B cell (primary cell): ENCODE measurements at regions not wholly inside any gene's neighbourhood (a gene's known extent, or its start where the extent isn't known, plus 50 kb on each side); places are given as distances from the start of the nearest gene placed in this dataset.

Experiments used
- EZH2 ChIP-seq: IDR thresholded peaks from 2 replicates; pipeline ENCODE4 v1.6.1; 2012; ENCODE audit warnings: borderline replicate concordance, low read depth, mild to moderate bottlenecking, moderate library complexity, low read length; ENCODE audit not compliant: insufficient read depth, poor library complexity, severe bottlenecking
- TF ChIP-seq, protein P1 (sequence below): fragments of 200-600 bp; IDR thresholded peaks from one replicate; pipeline ENCODE4 v1.8.0; 2022; ENCODE audit warnings: antibody characterized with exemption, mild to moderate bottlenecking

DNA sequence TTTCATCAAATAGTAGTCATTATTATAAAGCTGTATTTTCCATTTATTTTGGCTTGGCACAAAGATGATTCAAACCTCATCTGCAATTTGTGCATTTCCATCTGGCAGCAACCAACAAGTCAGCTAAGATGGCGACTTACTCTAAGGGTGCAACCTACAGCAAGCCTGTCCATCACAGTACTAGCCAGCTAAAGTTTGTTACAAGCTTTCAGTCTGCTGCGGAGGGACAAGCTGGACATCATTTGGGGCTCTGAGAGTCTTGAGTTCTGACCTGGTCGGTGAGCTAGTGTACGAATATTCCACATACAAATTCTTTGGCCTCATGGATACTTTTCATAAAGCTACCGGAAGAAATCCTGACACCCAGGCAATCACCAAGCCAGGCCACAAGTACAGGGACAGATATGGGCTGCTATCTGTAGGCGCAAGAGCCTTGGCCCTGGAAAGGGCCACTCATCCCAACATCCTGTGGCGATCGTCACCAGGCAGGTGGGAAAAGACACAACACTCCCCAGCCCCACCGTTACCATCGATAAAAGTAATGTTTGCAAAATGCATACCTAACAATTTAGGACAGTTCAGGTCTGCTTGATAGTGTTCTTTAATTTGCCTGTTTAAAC, 307.6 kb downstream of the SKIDA1 start:
- TF ChIP-seq, protein P1, sequence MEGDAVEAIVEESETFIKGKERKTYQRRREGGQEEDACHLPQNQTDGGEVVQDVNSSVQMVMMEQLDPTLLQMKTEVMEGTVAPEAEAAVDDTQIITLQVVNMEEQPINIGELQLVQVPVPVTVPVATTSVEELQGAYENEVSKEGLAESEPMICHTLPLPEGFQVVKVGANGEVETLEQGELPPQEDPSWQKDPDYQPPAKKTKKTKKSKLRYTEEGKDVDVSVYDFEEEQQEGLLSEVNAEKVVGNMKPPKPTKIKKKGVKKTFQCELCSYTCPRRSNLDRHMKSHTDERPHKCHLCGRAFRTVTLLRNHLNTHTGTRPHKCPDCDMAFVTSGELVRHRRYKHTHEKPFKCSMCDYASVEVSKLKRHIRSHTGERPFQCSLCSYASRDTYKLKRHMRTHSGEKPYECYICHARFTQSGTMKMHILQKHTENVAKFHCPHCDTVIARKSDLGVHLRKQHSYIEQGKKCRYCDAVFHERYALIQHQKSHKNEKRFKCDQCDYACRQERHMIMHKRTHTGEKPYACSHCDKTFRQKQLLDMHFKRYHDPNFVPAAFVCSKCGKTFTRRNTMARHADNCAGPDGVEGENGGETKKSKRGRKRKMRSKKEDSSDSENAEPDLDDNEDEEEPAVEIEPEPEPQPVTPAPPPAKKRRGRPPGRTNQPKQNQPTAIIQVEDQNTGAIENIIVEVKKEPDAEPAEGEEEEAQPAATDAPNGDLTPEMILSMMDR = no peak
- TF ChIP-seq EZH2 = no peak
